ENCODE measurements at regions not wholly inside any gene's neighbourhood (a gene's known extent, or its start where the extent isn't known, plus 50 kb on each side); places are given as distances from the start of the nearest gene placed in this dataset.

DNA sequence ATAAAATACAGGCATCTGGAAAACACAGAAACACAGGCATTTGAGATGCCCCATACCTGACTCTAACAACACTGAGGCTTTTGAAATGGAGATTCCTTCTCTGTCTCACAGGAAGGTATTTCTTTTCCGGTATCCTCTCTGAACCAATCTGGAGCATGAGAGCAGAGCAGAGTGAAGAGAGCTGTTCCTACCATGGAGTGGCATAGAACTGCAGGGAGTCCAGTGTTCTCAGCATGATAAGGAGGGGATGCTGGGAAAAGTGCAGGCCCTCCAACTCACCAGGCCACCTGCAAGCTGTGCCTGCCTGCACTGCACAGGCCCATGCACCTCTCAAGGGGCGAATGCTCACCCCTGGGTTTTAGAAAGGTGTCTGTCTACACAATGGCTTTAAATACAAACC, 89.2 kb downstream of the FOXA2 start:
- TF ChIP-seq, protein P1, sequence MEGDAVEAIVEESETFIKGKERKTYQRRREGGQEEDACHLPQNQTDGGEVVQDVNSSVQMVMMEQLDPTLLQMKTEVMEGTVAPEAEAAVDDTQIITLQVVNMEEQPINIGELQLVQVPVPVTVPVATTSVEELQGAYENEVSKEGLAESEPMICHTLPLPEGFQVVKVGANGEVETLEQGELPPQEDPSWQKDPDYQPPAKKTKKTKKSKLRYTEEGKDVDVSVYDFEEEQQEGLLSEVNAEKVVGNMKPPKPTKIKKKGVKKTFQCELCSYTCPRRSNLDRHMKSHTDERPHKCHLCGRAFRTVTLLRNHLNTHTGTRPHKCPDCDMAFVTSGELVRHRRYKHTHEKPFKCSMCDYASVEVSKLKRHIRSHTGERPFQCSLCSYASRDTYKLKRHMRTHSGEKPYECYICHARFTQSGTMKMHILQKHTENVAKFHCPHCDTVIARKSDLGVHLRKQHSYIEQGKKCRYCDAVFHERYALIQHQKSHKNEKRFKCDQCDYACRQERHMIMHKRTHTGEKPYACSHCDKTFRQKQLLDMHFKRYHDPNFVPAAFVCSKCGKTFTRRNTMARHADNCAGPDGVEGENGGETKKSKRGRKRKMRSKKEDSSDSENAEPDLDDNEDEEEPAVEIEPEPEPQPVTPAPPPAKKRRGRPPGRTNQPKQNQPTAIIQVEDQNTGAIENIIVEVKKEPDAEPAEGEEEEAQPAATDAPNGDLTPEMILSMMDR (optimal IDR thresholded peaks at IDR 0.05 in 1 of 3, IDR thresholded peaks at IDR 0.05 in 1 of 3, conservative IDR thresholded peaks at IDR 0.05 in 1 of 3; ENCODE audit: extremely low read depth in 1 of 3, insufficient read depth in 2 of 3, low read length in 3 of 3), result no peak
- TF ChIP-seq EZH2 (IDR thresholded peaks at IDR 0.05; ENCODE audit: low read length), result no peak
